SK-N-MC (cell line): ENCODE measurements at regions not wholly inside any gene's neighbourhood (a gene's known extent, or its start where the extent isn't known, plus 50 kb on each side); places are given as distances from the start of the nearest gene placed in this dataset.
"Not testable (repeated sequence)": the region's sequence is repeated elsewhere in the genome, so short reads cannot be mapped to it uniquely, and the experiment has no call there.

Experiments
- DNase-seq: peaks from one replicate; pipeline ENCODE4 v3.0.0-alpha.2; 2011; ENCODE audit warnings: low read depth, low spot score
- H3K27ac ChIP-seq: fragments of 200-600 bp; sonication (generic); 2 replicates; pipeline ENCODE4 v1.5.1; 2016; ENCODE audit warnings: mixed run types
- H3K36me3 ChIP-seq: fragments of 200-600 bp; sonication (generic); 2 replicates; pipeline ENCODE4 v1.6.1; 2017; ENCODE audit warnings: antibody characterized with exemption, low read length, mixed read lengths; ENCODE audit not compliant: insufficient read depth
- H3K4me3 ChIP-seq: fragments of 200-600 bp; sonication (generic); 2 replicates; pipeline ENCODE4 v1.5.1; 2016
- H3K9ac ChIP-seq: fragments of 200-600 bp; sonication (generic); 2 replicates; pipeline ENCODE4 v1.8.0; 2017; ENCODE audit warnings: mixed run types, mixed read lengths; ENCODE audit not compliant: insufficient read length
- H3K9me3 ChIP-seq: fragments of 200-600 bp; sonication (generic); 2 replicates; pipeline ENCODE4 v1.6.1; 2017; ENCODE audit warnings: low read depth, mild to moderate bottlenecking, antibody characterized with exemption, low read length, moderate library complexity, mixed read lengths
- EZH2 ChIP-seq: fragments of 200-600 bp; sonication (generic); IDR thresholded peaks from one replicate; pipeline ENCODE4 v1.6.1; 2017; ENCODE audit warnings: antibody characterized with exemption
- FOXP2 ChIP-seq: optimal IDR thresholded peaks from 2 replicates; pipeline ENCODE3; 2011; ENCODE audit warnings: mild to moderate bottlenecking, moderate library complexity; ENCODE audit not compliant: insufficient read depth; ENCODE audit errors: extremely low read length, control extremely low read depth
- POLR2AphosphoS5 ChIP-seq: IDR thresholded peaks from 2 replicates; pipeline ENCODE4 v1.6.1; 2012; ENCODE audit warnings: mild to moderate bottlenecking, low read depth, low read length, borderline replicate concordance

DNA sequence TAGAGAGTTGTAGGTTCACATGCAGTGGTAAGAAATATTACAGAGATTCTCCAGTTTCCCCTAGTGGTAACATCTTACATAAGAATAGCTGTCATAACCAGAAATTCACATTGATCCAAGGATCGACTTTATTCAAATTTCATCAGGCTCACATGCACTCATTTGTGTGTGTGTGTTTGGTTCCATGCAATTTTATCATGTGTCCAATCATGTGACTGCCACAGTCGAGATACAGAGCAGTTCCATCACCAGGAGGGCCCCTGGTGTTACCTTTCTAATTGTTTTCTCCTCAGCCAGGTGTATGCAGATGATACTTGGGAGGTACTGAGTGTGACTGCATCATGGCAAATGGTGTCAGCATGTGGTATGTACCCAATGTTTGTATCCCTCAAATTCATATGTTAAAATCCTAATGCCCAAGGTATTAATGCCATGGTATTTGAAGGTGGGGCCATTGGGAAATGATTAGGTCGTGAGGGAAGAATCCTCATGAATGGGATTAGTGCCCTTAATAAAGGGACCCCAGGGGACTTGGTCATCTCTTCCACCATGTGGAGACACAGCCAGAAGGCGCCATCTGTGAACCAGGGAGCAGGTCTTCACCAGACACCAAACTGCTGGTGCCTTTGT, 126.3 kb downstream of the CXCL12 start:
- H3K36me3 ChIP-seq = no peaks in the 10 kb centered on the region
- TF ChIP-seq EZH2 = no peak
- TF ChIP-seq FOXP2 = no peak
- no peak for TF ChIP-seq POLR2AphosphoS5
- H3K27ac ChIP-seq = no peak overlapping the region
- H3K4me3 ChIP-seq = no peak overlapping the region
- DNase-seq = no peak
- no peaks in the 10 kb centered on the region for H3K9me3 ChIP-seq
- H3K9ac ChIP-seq = no peak overlapping the region

- no peaks in the 10 kb centered on the region for H3K9me3 ChIP-seq
- H3K27ac ChIP-seq = no peak overlapping the region
- no peaks in the 10 kb centered on the region for H3K36me3 ChIP-seq
- no peak for DNase-seq
- H3K4me3 ChIP-seq = no peak overlapping the region
- H3K9ac ChIP-seq = no peak overlapping the region
- TF ChIP-seq EZH2 (no peak), POLR2AphosphoS5 (no peak), FOXP2 (no peak)
These were observed 126.9 kb downstream of the CXCL12 start for GRCh38 chr10:44258019-44258418.

DNA sequence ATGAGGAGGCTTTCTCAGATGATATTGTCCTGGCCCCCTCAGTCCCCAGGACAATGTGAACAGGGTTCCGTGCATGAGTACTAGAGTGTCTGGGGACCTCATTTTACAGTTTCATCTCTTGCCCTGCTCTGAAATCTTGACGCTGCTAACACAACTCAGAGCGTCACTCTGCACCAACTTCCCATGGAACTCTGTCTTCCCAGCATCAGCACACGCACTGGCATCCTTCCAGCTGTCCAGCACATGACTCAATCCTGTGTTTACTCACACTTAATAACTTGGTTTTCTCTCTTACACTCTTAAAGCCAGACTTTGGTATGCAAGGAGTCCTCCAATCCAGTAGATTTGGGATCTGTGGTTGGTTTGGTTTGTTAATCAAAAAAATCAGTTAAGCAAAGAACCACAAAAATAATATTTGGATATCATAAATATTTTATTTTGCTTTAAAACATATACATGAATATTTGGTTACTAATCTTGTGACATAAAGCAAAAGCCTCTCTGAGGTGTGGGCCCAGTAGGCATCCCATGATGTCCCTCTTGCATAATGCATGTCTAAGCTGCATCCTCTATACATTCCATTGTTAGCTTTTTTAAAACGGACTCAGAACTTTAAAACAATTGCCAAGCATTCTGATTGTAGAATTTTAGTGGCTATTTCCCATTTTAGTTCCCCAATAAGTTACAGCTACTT, 131.0 kb downstream of the CXCL12 start:
- Histone ChIP-seq H3K9ac (no peak overlapping the region), H3K36me3 (no peaks in the 10 kb centered on the region), H3K27ac (no peak overlapping the region), H3K9me3 (no peaks in the 10 kb centered on the region), H3K4me3 (no peak overlapping the region)
- TF ChIP-seq FOXP2 (no peak), POLR2AphosphoS5 (no peak), EZH2 (no peak)
- DNase-seq = no peak

GRCh38 chr10:44252631-44253030, 132.3 kb downstream of the CXCL12 start:
- H3K9me3 ChIP-seq, H3K9ac ChIP-seq, DNase-seq, H3K4me3 ChIP-seq, H3K27ac ChIP-seq, H3K36me3 ChIP-seq: not testable (repeated sequence)

DNA sequence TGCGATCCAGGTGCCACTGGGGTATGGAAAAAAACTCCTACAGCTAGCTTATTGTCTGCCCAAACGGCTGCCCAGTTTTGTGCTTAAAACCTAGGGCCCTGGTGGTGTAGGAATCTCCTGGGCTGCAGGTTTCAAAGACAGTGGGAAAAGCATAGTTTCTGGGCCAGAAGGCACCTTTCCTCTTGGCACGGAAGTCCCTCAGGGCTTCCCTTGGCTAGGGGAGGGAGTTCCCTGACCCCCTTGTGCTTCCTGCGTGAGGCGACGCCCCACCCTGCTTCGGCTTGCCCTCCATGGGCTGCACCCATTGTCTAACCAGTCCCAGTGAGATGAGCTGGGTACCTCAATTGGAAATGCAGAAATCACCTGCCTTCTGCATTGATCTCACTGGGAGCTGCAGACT, 135.0 kb downstream of the CXCL12 start:
- H3K9ac ChIP-seq, H3K36me3 ChIP-seq, H3K4me3 ChIP-seq, DNase-seq, H3K27ac ChIP-seq, H3K9me3 ChIP-seq: not testable (repeated sequence)

DNA sequence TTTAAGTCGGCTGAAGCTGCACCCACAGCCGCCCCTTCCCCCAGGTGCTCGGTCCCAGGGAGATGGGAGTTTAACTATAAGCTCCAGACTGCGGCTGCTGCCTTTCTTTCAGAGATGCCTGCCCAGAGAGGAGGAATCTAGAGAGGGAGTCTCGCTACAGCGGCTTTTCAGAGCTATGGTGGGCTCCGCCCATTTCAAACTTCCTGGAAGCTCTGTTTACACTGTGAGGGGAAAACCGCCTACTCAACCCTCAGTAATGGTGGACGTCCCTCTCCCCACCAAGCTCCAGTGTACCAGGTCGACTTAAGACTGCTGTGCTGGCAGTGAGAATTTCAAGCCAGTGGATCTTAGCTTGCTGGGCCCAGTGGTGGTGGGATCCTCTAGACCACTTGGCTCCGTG, 135.4 kb downstream of the CXCL12 start:
- Histone ChIP-seq H3K9ac (no peak overlapping the region), H3K4me3 (no peak overlapping the region), H3K27ac (no peak overlapping the region), H3K36me3 (no peaks in the 10 kb centered on the region), H3K9me3 (no peaks in the 10 kb centered on the region)
- no peak for DNase-seq
- no peak for TF ChIP-seq EZH2
- no peak for TF ChIP-seq POLR2AphosphoS5
- no peak for TF ChIP-seq FOXP2

GRCh38 chr10:44246700-44247099, 138.2 kb downstream of the CXCL12 start:
- not testable (repeated sequence) for H3K4me3 ChIP-seq, H3K27ac ChIP-seq, H3K9ac ChIP-seq, H3K9me3 ChIP-seq, H3K36me3 ChIP-seq, DNase-seq

- not testable (repeated sequence) for H3K36me3 ChIP-seq, H3K27ac ChIP-seq, H3K4me3 ChIP-seq, DNase-seq, H3K9ac ChIP-seq, H3K9me3 ChIP-seq
These were observed 138.6 kb downstream of the CXCL12 start for GRCh38 chr10:44246287-44246686.

GRCh38 chr10:44245601-44245938, 139.3 kb downstream of the CXCL12 start:
- Histone ChIP-seq H3K4me3 (no peak overlapping the region), H3K36me3 (no peaks in the 10 kb centered on the region), H3K9ac (no peak overlapping the region), H3K9me3 (no peaks in the 10 kb centered on the region), H3K27ac (no peak overlapping the region)
- TF ChIP-seq EZH2 = no peak
- DNase-seq = no peak
